SU-DHL-6 (cell line): ENCODE measurements at regions not wholly inside any gene's neighbourhood (a gene's known extent, or its start where the extent isn't known, plus 50 kb on each side); places are given as distances from the start of the nearest gene placed in this dataset.

ENCODE experiments used
- EZH2phosphoT487 ChIP-seq: fragments of 200-600 bp; sonication (generic), shearing (Covaris generic); conservative IDR thresholded peaks from 2 replicates; pipeline ENCODE4 v1.6.1; 2018; ENCODE audit warnings: mild to moderate bottlenecking, antibody characterized with exemption, low read length, moderate library complexity, mixed read lengths
- TF ChIP-seq, protein P1 (sequence below): fragments of 200-600 bp; sonication (generic); IDR thresholded peaks from one replicate; pipeline ENCODE4 v1.5.1; 2017; ENCODE audit warnings: antibody characterized with exemption, mild to moderate bottlenecking, low read length, moderate library complexity; ENCODE audit not compliant: insufficient read depth, poor library complexity, severe bottlenecking

GRCh38 chr14:61640158-61641136, 54.9 kb upstream of the HIF1A start:
- TF ChIP-seq, protein P1, sequence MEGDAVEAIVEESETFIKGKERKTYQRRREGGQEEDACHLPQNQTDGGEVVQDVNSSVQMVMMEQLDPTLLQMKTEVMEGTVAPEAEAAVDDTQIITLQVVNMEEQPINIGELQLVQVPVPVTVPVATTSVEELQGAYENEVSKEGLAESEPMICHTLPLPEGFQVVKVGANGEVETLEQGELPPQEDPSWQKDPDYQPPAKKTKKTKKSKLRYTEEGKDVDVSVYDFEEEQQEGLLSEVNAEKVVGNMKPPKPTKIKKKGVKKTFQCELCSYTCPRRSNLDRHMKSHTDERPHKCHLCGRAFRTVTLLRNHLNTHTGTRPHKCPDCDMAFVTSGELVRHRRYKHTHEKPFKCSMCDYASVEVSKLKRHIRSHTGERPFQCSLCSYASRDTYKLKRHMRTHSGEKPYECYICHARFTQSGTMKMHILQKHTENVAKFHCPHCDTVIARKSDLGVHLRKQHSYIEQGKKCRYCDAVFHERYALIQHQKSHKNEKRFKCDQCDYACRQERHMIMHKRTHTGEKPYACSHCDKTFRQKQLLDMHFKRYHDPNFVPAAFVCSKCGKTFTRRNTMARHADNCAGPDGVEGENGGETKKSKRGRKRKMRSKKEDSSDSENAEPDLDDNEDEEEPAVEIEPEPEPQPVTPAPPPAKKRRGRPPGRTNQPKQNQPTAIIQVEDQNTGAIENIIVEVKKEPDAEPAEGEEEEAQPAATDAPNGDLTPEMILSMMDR = no peak
- TF ChIP-seq EZH2phosphoT487 = no peak
